Peyer's patch (tissue), 4 donors: ENCODE measurements at regions not wholly inside any gene's neighbourhood (a gene's known extent, or its start where the extent isn't known, plus 50 kb on each side); places are given as distances from the start of the nearest gene placed in this dataset.
"Not testable (repeated sequence)": the region's sequence is repeated elsewhere in the genome, so short reads cannot be mapped to it uniquely, and the experiment has no call there.

Experiments used
- DNase-seq, 3 donors: peaks; one replicate each; pipeline ENCODE4 v3.0.0-alpha.2; 2017 to 2019
- H3K27ac ChIP-seq, 4 donors: fragments of 200-600 bp; sonication (generic); one replicate each; pipeline ENCODE4 v1.5.1; 2016 to 2019
- H3K27me3 ChIP-seq, 2 donors: fragments of 200-600 bp; sonication (generic); one replicate each; pipeline ENCODE4 v1.5.1; 2019
- H3K36me3 ChIP-seq, 3 donors: fragments of 200-600 bp; sonication (generic); one replicate each; pipeline ENCODE4 v1.5.1; 2016 to 2019
- H3K4me1 ChIP-seq, 4 donors: fragments of 200-600 bp; sonication (generic); one replicate each; pipeline ENCODE4 v1.5.1; 2016 to 2019
- H3K4me3 ChIP-seq, 4 donors: fragments of 200-600 bp; sonication (generic); 1 replicate in 3 of 4; 2 replicates in 1 of 4; pipeline ENCODE4 v1.5.1; 2016 to 2019; ENCODE audit warnings: mild to moderate bottlenecking in 1 of 4
- H3K9me3 ChIP-seq, 4 donors: fragments of 200-600 bp; sonication (generic); one replicate each; pipeline ENCODE4 v1.5.1; 2016 to 2019; ENCODE audit warnings: mild to moderate bottlenecking in 1 of 4
- CTCF ChIP-seq, 6 experiments: fragments of 450-650 bp in 4 of 6; fragments of 200-600 bp in 2 of 6; sonication (generic) in 1 of 6; IDR thresholded peaks; one replicate each; pipeline ENCODE4 v1.5.1; 2017 to 2019; ENCODE audit warnings: antibody characterized with exemption in 6 of 6, mild to moderate bottlenecking in 3 of 6, moderate library complexity in 1 of 6
- POLR2A ChIP-seq, 2 donors: fragments of 450-650 bp; IDR thresholded peaks; one replicate each; pipeline ENCODE4 v1.5.1; 2017; ENCODE audit warnings: antibody characterized with exemption in 2 of 2, mild to moderate bottlenecking in 2 of 2, moderate library complexity in 2 of 2

- no peak for DNase-seq
- H3K27ac ChIP-seq: no peak overlapping the region
- no peaks in the 10 kb centered on the region for H3K27me3 ChIP-seq
- no peaks in the 10 kb centered on the region for H3K4me1 ChIP-seq
- no peak overlapping the region for H3K4me3 ChIP-seq
- no peaks in the 10 kb centered on the region for H3K9me3 ChIP-seq
- H3K36me3 ChIP-seq: no peaks in the 10 kb centered on the region
- no peak for TF ChIP-seq CTCF (IDR thresholded peaks at IDR 0.05)
- TF ChIP-seq POLR2A (IDR thresholded peaks at IDR 0.05): no peak
Measured at GRCh38 chr7:110507832-110508231, 583.1 kb upstream of the LRRN3 start.

- H3K4me3 ChIP-seq: not testable (repeated sequence)
Measured at GRCh38 chr7:110514975-110515551, 575.9 kb upstream of the LRRN3 start.

GRCh38 chr7:110519851-110520250 is 571.1 kb upstream of the LRRN3 start:
- DNase-seq: no peak

More at GRCh38 chr7:110514975-110515551, 575.9 kb upstream of the LRRN3 start:
- H3K27ac ChIP-seq, H3K27me3 ChIP-seq, H3K9me3 ChIP-seq, H3K36me3 ChIP-seq, H3K4me1 ChIP-seq, DNase-seq: not testable (repeated sequence)

GRCh38 chr7:110521357-110521911 is 569.5 kb upstream of the LRRN3 start:
- no peak overlapping the region for H3K4me3 ChIP-seq
- TF ChIP-seq CTCF (IDR thresholded peaks at IDR 0.05) (no peak), POLR2A (IDR thresholded peaks at IDR 0.05) (no peak)
- H3K36me3 ChIP-seq: no peaks in the 10 kb centered on the region
- DNase-seq: no peak
- no peaks in the 10 kb centered on the region for H3K27me3 ChIP-seq
- no peaks in the 10 kb centered on the region for H3K9me3 ChIP-seq
- H3K4me1 ChIP-seq: peaks cover 0 to 7% (median 0%) of the 10 kb centered on the region in 4 donors
- no peak overlapping the region for H3K27ac ChIP-seq

More at GRCh38 chr7:110519851-110520250, 571.1 kb upstream of the LRRN3 start:
- Histone ChIP-seq H3K9me3 (no peaks in the 10 kb centered on the region), H3K27me3 (no peaks in the 10 kb centered on the region), H3K4me3 (no peak overlapping the region), H3K4me1 (peaks cover 0 to 7% (median 0%) of the 10 kb centered on the region in 4 donors), H3K27ac (no peak overlapping the region), H3K36me3 (no peaks in the 10 kb centered on the region)
- TF ChIP-seq POLR2A (IDR thresholded peaks at IDR 0.05) (no peak), CTCF (IDR thresholded peaks at IDR 0.05) (no peak)

- no peak overlapping the region for H3K4me3 ChIP-seq
- no peaks in the 10 kb centered on the region for H3K9me3 ChIP-seq
- no peak overlapping the region for H3K27ac ChIP-seq
- no peaks in the 10 kb centered on the region for H3K36me3 ChIP-seq
- TF ChIP-seq CTCF (IDR thresholded peaks at IDR 0.05) (no peak), POLR2A (IDR thresholded peaks at IDR 0.05) (no peak)
- H3K27me3 ChIP-seq: no peaks in the 10 kb centered on the region
- H3K4me1 ChIP-seq: peaks cover 0 to 7% (median 0%) of the 10 kb centered on the region in 4 donors
- no peak for DNase-seq
Measured at GRCh38 chr7:110522061-110522760, 568.7 kb upstream of the LRRN3 start.

GRCh38 chr7:110522761-110523200 is 568.1 kb upstream of the LRRN3 start:
- H3K4me1 ChIP-seq: peaks cover 0 to 7% (median 0%) of the 10 kb centered on the region in 4 donors
- H3K36me3 ChIP-seq: no peaks in the 10 kb centered on the region
- H3K9me3 ChIP-seq: no peaks in the 10 kb centered on the region
- DNase-seq: no peak
- H3K27me3 ChIP-seq: no peaks in the 10 kb centered on the region
- no peak overlapping the region for H3K4me3 ChIP-seq
- H3K27ac ChIP-seq: no peak overlapping the region
- TF ChIP-seq CTCF (IDR thresholded peaks at IDR 0.05) (no peak), POLR2A (IDR thresholded peaks at IDR 0.05) (no peak)
